ENCODE measurements at regions not wholly inside any gene's neighbourhood (a gene's known extent, or its start where the extent isn't known, plus 50 kb on each side); places are given as distances from the start of the nearest gene placed in this dataset.
"Not testable (repeated sequence)": the region's sequence is repeated elsewhere in the genome, so short reads cannot be mapped to it uniquely, and the experiment has no call there.

GRCh38 chr6:16823718-16824352 is 62.6 kb upstream of the ATXN1 start:
- POLR2A ChIA-PET, result interaction anchor here (0.7 kb wide), 1 partner anchor 124 kb away, joined by 3 read pairs; no protein-coding TSS in a partner anchor
- Mint-ChIP-seq H3K36me3 (no peaks in the 10 kb centered on the region), H3K4me1 (ENCODE audit: low read depth) (peaks cover 19% of the 10 kb centered on the region), H3K9me3 (no peaks in the 10 kb centered on the region), H3K27ac (no peak overlapping the region), H3K27me3 (peaks cover 25% of the 10 kb centered on the region), H3K4me3 (no peak overlapping the region)
- intact Hi-C loops (cut with micrococcal nuclease), result no loop called here
- CTCF ChIA-PET, result no interaction called here
- DNase-seq, result no peak

DNA sequence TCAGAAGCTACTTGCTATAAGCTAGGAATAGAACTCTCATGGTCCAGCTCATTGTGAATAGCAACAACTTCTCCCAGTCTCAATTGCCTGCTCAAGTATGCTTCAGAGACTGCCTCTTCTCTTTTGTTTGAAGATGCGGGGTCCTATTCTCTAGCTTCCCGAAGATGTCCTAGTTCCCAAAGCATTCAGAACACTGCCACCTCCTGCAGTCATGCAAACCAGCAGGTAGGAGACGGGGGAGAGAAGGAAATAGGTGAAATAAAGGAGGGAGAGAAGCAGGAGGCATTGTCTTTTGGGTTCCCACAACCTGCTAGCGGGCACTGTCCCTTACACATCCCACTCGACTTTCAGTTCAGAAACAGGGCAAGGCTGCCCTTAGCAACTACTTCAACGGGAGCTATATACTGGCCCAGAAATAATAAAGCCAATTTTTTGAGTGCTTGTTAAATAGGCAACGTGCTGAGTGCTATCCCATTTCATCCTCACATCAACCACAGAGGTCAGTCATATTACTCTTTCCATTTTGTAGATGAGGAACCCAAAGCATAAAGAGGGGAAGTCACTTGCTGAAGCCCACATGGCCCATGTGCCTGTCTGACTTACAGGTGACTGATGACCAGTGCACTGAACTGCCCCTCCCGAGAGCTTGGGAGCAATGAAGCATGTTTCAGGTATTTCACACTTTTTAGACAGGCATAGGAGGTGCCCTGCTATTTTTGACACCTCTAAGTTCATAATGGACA is 61.9 kb upstream of the ATXN1 start:
- no peak overlapping the region for H3K4me3 Mint-ChIP-seq
- ChIA-PET POLR2A (interaction anchor here (0.7 kb wide), 1 partner anchor 125 kb away, joined by 3 read pairs; no protein-coding TSS in a partner anchor), CTCF (no interaction called here)
- H3K27ac Mint-ChIP-seq, result no peak overlapping the region
- no peaks in the 10 kb centered on the region for H3K36me3 Mint-ChIP-seq
- no peaks in the 10 kb centered on the region for H3K9me3 Mint-ChIP-seq
- no peak for DNase-seq
- H3K4me1 Mint-ChIP-seq (ENCODE audit: low read depth), result peaks cover 16% of the 10 kb centered on the region
- peaks cover 27% of the 10 kb centered on the region for H3K27me3 Mint-ChIP-seq
- intact Hi-C loops (cut with micrococcal nuclease), result no loop called here

DNA sequence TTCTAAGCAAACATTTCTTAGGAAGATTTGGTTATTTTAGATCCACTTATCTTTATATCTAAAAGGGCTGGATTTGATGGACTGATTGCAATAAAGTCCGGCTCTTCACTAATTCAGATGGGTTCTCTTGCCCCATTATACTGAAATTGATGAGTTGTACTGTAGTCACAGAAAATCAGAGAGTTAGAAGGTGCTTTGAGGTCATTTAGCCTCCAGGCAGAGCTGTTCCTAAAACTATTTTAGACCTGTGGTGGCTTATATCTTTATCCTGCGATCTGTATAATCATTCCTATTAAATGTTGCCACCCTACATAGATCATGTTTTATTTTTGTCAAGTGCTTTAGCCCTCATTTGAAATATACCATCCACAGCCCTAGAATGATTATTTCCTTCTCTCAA is 61.3 kb upstream of the ATXN1 start:
- intact Hi-C loops (cut with micrococcal nuclease), result no loop called here
- no peak for DNase-seq
- H3K4me3 Mint-ChIP-seq, result no peak overlapping the region
- H3K27me3 Mint-ChIP-seq, result peaks cover 28% of the 10 kb centered on the region
- POLR2A ChIA-PET, result no interaction called here
- H3K36me3 Mint-ChIP-seq, result no peaks in the 10 kb centered on the region
- H3K4me1 Mint-ChIP-seq (ENCODE audit: low read depth), result peaks cover 11% of the 10 kb centered on the region
- no peaks in the 10 kb centered on the region for H3K9me3 Mint-ChIP-seq
- no peak overlapping the region for H3K27ac Mint-ChIP-seq
- CTCF ChIA-PET, result no interaction called here

DNA sequence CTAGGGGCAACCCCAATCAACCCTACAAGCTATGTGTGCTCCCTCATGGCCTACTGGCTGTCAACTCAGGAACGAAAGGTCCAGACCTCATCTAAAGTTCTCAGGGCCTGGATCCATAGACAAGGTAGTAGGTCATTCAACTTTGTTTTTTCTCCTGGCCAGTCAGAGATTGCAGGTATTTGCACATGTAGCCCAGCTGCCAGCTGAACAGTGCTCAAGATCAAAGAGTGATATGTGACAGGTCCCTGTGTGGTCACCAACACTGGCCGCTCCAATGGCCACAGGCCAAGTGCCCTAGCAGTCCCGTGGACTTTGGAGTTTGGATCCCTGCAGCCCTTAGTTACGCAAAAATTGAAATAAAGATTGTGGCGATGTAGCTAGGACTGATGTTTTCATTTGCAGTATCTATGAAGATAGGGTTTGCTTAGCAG is 60.6 kb upstream of the ATXN1 start:
- no peak overlapping the region for H3K4me3 Mint-ChIP-seq
- intact Hi-C loops (cut with micrococcal nuclease), result no loop called here
- H3K9me3 Mint-ChIP-seq, result no peaks in the 10 kb centered on the region
- POLR2A ChIA-PET, result no interaction called here
- H3K4me1 Mint-ChIP-seq (ENCODE audit: low read depth), result peaks cover 8% of the 10 kb centered on the region
- H3K36me3 Mint-ChIP-seq, result no peaks in the 10 kb centered on the region
- peaks cover 28% of the 10 kb centered on the region for H3K27me3 Mint-ChIP-seq
- CTCF ChIA-PET, result no interaction called here
- H3K27ac Mint-ChIP-seq, result no peak overlapping the region
- DNase-seq, result no peak

DNA sequence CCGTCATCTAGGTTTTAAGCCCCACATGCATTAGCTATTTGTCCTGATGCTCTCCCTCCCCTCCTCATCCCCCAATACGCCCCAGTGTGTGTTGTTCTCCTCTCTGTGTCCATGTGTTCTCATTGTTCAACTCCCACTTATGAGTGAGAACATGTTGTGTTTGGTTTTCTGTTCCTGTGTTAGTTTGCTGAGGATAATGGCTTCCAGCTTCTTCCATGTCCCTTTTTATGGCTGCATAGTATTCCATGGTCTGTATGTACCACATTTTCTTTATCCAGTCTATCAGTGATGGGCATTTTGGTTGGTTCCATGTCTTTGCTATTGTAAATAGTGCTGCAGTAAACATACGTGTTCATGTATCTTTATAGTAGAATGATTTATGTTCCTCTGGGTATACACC is 59.0 kb upstream of the ATXN1 start:
- H3K36me3 Mint-ChIP-seq; DNase-seq; POLR2A ChIA-PET; H3K9me3 Mint-ChIP-seq; H3K4me1 Mint-ChIP-seq (ENCODE audit: low read depth); intact Hi-C loops (cut with micrococcal nuclease); H3K4me3 Mint-ChIP-seq; CTCF ChIA-PET: not testable (repeated sequence)
- Mint-ChIP-seq H3K27me3 (peaks cover 25% of the 10 kb centered on the region), H3K27ac (peak overlapping the region; percentile 11)

GRCh38 chr6:16819752-16820151 is 58.5 kb upstream of the ATXN1 start:
- Mint-ChIP-seq H3K9me3 (no peaks in the 10 kb centered on the region), H3K27me3 (peaks cover 24% of the 10 kb centered on the region), H3K4me1 (ENCODE audit: low read depth) (peaks cover 1% of the 10 kb centered on the region), H3K36me3 (no peaks in the 10 kb centered on the region), H3K27ac (no peak overlapping the region), H3K4me3 (no peak overlapping the region)
- no peak for DNase-seq
- intact Hi-C loops (cut with micrococcal nuclease), result no loop called here
- CTCF ChIA-PET, result interaction anchor here (0.6 to 1.0 kb wide), 3 partner anchors 11 to 509 kb away, joined by 3 read pairs; no protein-coding TSS in a partner anchor
- POLR2A ChIA-PET, result no interaction called here

GRCh38 chr6:16818992-16819626 is 57.8 kb upstream of the ATXN1 start:
- Mint-ChIP-seq H3K4me3 (no peak overlapping the region), H3K9me3 (peaks cover 2% of the 10 kb centered on the region), H3K4me1 (ENCODE audit: low read depth) (no peaks in the 10 kb centered on the region), H3K36me3 (no peaks in the 10 kb centered on the region), H3K27me3 (peaks cover 19% of the 10 kb centered on the region), H3K27ac (no peak overlapping the region)
- no peak for DNase-seq
- ChIA-PET CTCF (interaction anchor here (0.6 to 1.0 kb wide), 4 partner anchors 10 to 508 kb away, joined by 3 to 4 read pairs (median 3); no protein-coding TSS in a partner anchor), POLR2A (no interaction called here)
- intact Hi-C loops (cut with micrococcal nuclease), result no loop called here

- peaks cover 15% of the 10 kb centered on the region for H3K9me3 Mint-ChIP-seq
- ChIA-PET CTCF (interaction anchor here (0.6 kb wide), 1 partner anchor 493 kb away, joined by 4 read pairs; no protein-coding TSS in a partner anchor), POLR2A (no interaction called here)
- intact Hi-C loops (cut with micrococcal nuclease), result no loop called here
- H3K4me1 Mint-ChIP-seq (ENCODE audit: low read depth), result no peaks in the 10 kb centered on the region
- peaks cover 15% of the 10 kb centered on the region for H3K27me3 Mint-ChIP-seq
- no peak overlapping the region for H3K4me3 Mint-ChIP-seq
- H3K36me3 Mint-ChIP-seq, result peaks cover 6% of the 10 kb centered on the region
- no peak for DNase-seq
- H3K27ac Mint-ChIP-seq, result no peak overlapping the region
Measured at GRCh38 chr6:16817594-16817993, 56.3 kb upstream of the ATXN1 start.

- no peak for DNase-seq
- POLR2A ChIA-PET, result no interaction called here
- no peaks in the 10 kb centered on the region for H3K4me1 Mint-ChIP-seq (ENCODE audit: low read depth)
- CTCF ChIA-PET, result no interaction called here
- H3K9me3 Mint-ChIP-seq, result peaks cover 22% of the 10 kb centered on the region
- intact Hi-C loops (cut with micrococcal nuclease), result no loop called here
- no peak overlapping the region for H3K4me3 Mint-ChIP-seq
- peaks cover 13% of the 10 kb centered on the region for H3K36me3 Mint-ChIP-seq
- H3K27ac Mint-ChIP-seq, result no peak overlapping the region
- H3K27me3 Mint-ChIP-seq, result peaks cover 14% of the 10 kb centered on the region
Measured at GRCh38 chr6:16816891-16817290, 55.6 kb upstream of the ATXN1 start.

DNA sequence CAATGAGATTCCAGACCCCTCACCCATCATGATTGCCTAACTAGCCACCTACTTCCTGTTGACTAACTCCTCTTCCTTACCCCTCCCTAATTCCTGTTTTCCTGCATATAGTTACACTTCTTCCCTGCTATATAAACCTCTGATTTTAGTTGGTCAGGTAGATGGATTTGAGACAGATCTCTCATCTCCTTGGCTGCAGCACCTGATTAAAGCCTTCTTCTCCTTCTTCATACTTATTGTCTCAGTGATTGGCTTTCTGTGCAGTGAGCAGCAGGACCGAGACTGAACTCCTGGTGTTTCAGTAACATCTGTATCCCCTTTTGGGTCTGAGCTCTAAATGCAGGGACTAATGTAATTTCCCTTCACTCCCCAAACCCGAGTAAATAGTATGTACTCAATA is 51.7 kb upstream of the ATXN1 start:
- ChIA-PET CTCF (no interaction called here), POLR2A (no interaction called here)
- Mint-ChIP-seq H3K9me3 (peaks cover 35% of the 10 kb centered on the region), H3K27ac (no peak overlapping the region), H3K27me3 (no peaks in the 10 kb centered on the region), H3K36me3 (peaks cover 21% of the 10 kb centered on the region), H3K4me1 (ENCODE audit: low read depth) (peaks cover 3% of the 10 kb centered on the region), H3K4me3 (no peak overlapping the region)
- intact Hi-C loops (cut with micrococcal nuclease), result no loop called here
- DNase-seq, result no peak

- no peak for DNase-seq
- no peaks in the 10 kb centered on the region for H3K27me3 Mint-ChIP-seq
- no peak overlapping the region for H3K4me3 Mint-ChIP-seq
- intact Hi-C loops (cut with micrococcal nuclease), result no loop called here
- peaks cover 35% of the 10 kb centered on the region for H3K9me3 Mint-ChIP-seq
- ChIA-PET CTCF (no interaction called here), POLR2A (no interaction called here)
- no peak overlapping the region for H3K27ac Mint-ChIP-seq
- peaks cover 3% of the 10 kb centered on the region for H3K4me1 Mint-ChIP-seq (ENCODE audit: low read depth)
- H3K36me3 Mint-ChIP-seq, result peaks cover 21% of the 10 kb centered on the region
Measured at GRCh38 chr6:16811277-16811979, 50.2 kb upstream of the ATXN1 start.

Data from activated CD4-positive, alpha-beta memory T cell treated with anti-CD3 and anti-CD28 coated beads for 36 hours (primary cell).